ENCODE measurements at regions not wholly inside any gene's neighbourhood (a gene's known extent, or its start where the extent isn't known, plus 50 kb on each side); places are given as distances from the start of the nearest gene placed in this dataset.

GRCh38 chr11:69385832-69386427 lies 92.0 kb downstream of the MYEOV start:
- no peak overlapping the region for H3K4me3 Mint-ChIP-seq (ENCODE audit: unreplicated experiment)

GRCh38 chr11:69386594-69387408 lies 92.8 kb downstream of the MYEOV start:
- DNase-seq (ENCODE audit: low spot score): peak; percentile 61
- no peak for TF ChIP-seq CTCF (IDR thresholded peaks at IDR 0.05)
- H3K4me3 Mint-ChIP-seq (ENCODE audit: unreplicated experiment): no peak overlapping the region
- H3K9me3 Mint-ChIP-seq (ENCODE audit: low read depth): peaks cover 25% of the 10 kb centered on the region
- H3K36me3 Mint-ChIP-seq (ENCODE audit: low read depth): no peaks in the 10 kb centered on the region
- H3K4me1 Mint-ChIP-seq (ENCODE audit: low read depth): no peaks in the 10 kb centered on the region
- no peak overlapping the region for H3K27ac Mint-ChIP-seq (ENCODE audit: unreplicated experiment)
- peaks cover 5% of the 10 kb centered on the region for H3K27me3 Mint-ChIP-seq (ENCODE audit: low read depth)

More at GRCh38 chr11:69385832-69386427, 92.0 kb downstream of the MYEOV start:
- Mint-ChIP-seq H3K36me3 (ENCODE audit: low read depth) (no peaks in the 10 kb centered on the region), H3K27me3 (ENCODE audit: low read depth) (peaks cover 5% of the 10 kb centered on the region), H3K4me1 (ENCODE audit: low read depth) (no peaks in the 10 kb centered on the region), H3K27ac (ENCODE audit: unreplicated experiment) (no peak overlapping the region), H3K9me3 (ENCODE audit: low read depth) (peaks cover 25% of the 10 kb centered on the region)
- DNase-seq (ENCODE audit: low spot score): peak; percentile 66
- no peak for TF ChIP-seq CTCF (IDR thresholded peaks at IDR 0.05)

GRCh38 chr11:69387409-69387885 lies 93.5 kb downstream of the MYEOV start:
- peaks cover 5% of the 10 kb centered on the region for H3K27me3 Mint-ChIP-seq (ENCODE audit: low read depth)

GRCh38 chr11:69388210-69388609 lies 93.3 kb upstream of the LINC01488 start:
- H3K36me3 Mint-ChIP-seq (ENCODE audit: low read depth): no peaks in the 10 kb centered on the region
- DNase-seq (ENCODE audit: low spot score): no peak
- TF ChIP-seq CTCF (IDR thresholded peaks at IDR 0.05): no peak
- peaks cover 5% of the 10 kb centered on the region for H3K27me3 Mint-ChIP-seq (ENCODE audit: low read depth)
- peaks cover 25% of the 10 kb centered on the region for H3K9me3 Mint-ChIP-seq (ENCODE audit: low read depth)
- H3K4me1 Mint-ChIP-seq (ENCODE audit: low read depth): no peaks in the 10 kb centered on the region
- no peak overlapping the region for H3K27ac Mint-ChIP-seq (ENCODE audit: unreplicated experiment)
- no peak overlapping the region for H3K4me3 Mint-ChIP-seq (ENCODE audit: unreplicated experiment)

More at GRCh38 chr11:69387409-69387885, 93.5 kb downstream of the MYEOV start:
- no peak for DNase-seq (ENCODE audit: low spot score)
- H3K4me1 Mint-ChIP-seq (ENCODE audit: low read depth): no peaks in the 10 kb centered on the region
- no peak for TF ChIP-seq CTCF (IDR thresholded peaks at IDR 0.05)
- no peaks in the 10 kb centered on the region for H3K36me3 Mint-ChIP-seq (ENCODE audit: low read depth)
- H3K27ac Mint-ChIP-seq (ENCODE audit: unreplicated experiment): no peak overlapping the region
- peaks cover 25% of the 10 kb centered on the region for H3K9me3 Mint-ChIP-seq (ENCODE audit: low read depth)
- H3K4me3 Mint-ChIP-seq (ENCODE audit: unreplicated experiment): no peak overlapping the region

- Mint-ChIP-seq H3K9me3 (ENCODE audit: low read depth) (peaks cover 25% of the 10 kb centered on the region), H3K27me3 (ENCODE audit: low read depth) (peaks cover 3% of the 10 kb centered on the region), H3K36me3 (ENCODE audit: low read depth) (no peaks in the 10 kb centered on the region), H3K4me3 (ENCODE audit: unreplicated experiment) (no peak overlapping the region), H3K4me1 (ENCODE audit: low read depth) (no peaks in the 10 kb centered on the region), H3K27ac (ENCODE audit: unreplicated experiment) (no peak overlapping the region)
- TF ChIP-seq CTCF (IDR thresholded peaks at IDR 0.05): no peak
- no peak for DNase-seq (ENCODE audit: low spot score)
Observed at GRCh38 chr11:69388661-69389060, 92.8 kb upstream of the LINC01488 start.

Measured in chondrocyte (in vitro differentiated cells).